ENCODE measurements at regions not wholly inside any gene's neighbourhood (a gene's known extent, or its start where the extent isn't known, plus 50 kb on each side); places are given as distances from the start of the nearest gene placed in this dataset.

DNA sequence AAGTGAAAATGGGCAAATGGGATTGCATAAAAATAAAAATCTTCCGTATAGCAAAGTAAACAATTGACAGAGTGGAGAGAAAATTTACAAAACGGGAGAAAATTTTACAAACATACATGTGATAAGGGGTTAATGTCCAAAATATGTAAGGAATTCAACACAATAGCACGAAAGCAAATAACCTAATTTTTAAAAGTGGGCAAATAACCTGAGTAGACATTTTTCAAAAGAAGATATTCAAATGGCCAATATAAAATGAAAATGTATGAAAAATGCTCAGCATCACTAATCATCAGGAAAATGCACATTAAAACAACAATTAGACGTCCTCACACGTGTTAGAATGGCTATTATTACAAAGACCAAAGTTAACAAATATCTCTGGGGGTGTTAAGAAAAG lies 441.5 kb downstream of the HTR1B start:
- DNase-seq (ENCODE audit: low spot score), result no peak
- no peak overlapping the region for H3K4me3 ChIP-seq
- H3K27ac ChIP-seq, result no peak overlapping the region
- no peak for ATAC-seq (ENCODE audit: insufficient number of reproducible peaks, low FRiP score, low read depth)
- peaks cover 0 to 4% of the 10 kb centered on the region in 2 donors for H3K4me1 ChIP-seq (ENCODE audit: control insufficient read depth in 1 of 2, low read depth in 2 of 2)
- TF ChIP-seq, protein P1, sequence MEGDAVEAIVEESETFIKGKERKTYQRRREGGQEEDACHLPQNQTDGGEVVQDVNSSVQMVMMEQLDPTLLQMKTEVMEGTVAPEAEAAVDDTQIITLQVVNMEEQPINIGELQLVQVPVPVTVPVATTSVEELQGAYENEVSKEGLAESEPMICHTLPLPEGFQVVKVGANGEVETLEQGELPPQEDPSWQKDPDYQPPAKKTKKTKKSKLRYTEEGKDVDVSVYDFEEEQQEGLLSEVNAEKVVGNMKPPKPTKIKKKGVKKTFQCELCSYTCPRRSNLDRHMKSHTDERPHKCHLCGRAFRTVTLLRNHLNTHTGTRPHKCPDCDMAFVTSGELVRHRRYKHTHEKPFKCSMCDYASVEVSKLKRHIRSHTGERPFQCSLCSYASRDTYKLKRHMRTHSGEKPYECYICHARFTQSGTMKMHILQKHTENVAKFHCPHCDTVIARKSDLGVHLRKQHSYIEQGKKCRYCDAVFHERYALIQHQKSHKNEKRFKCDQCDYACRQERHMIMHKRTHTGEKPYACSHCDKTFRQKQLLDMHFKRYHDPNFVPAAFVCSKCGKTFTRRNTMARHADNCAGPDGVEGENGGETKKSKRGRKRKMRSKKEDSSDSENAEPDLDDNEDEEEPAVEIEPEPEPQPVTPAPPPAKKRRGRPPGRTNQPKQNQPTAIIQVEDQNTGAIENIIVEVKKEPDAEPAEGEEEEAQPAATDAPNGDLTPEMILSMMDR (IDR thresholded peaks at IDR 0.05), result no peak
- H3K27me3 ChIP-seq (replicated peaks; ENCODE audit: insufficient read depth), result no peaks in the 10 kb centered on the region
- H3K36me3 ChIP-seq, result no peaks in the 10 kb centered on the region
- no peaks in the 10 kb centered on the region for H3K9me3 ChIP-seq

DNA sequence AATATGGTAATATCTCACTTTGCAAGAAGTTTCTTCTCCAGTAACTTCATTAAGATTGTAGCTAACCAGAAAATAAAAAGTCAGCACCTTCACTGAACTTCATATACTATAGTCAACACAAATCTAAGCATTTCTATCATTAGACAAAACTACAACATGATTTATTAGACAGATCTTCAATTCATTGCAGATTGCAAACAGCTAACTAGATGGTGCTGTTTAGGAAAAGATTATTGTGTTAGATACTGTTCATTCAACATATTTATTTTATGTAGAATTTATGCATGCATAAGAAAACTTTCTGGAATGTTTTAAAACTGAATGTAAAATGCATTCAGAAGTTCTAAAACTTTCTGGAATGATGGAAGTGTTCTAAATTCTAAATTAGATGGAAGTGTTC lies 442.1 kb downstream of the HTR1B start:
- TF ChIP-seq, protein P1 (IDR thresholded peaks at IDR 0.05), result no peak
- H3K27ac ChIP-seq, result no peak overlapping the region
- DNase-seq (ENCODE audit: low spot score) (no peak), ATAC-seq (ENCODE audit: insufficient number of reproducible peaks, low FRiP score, low read depth) (no peak)
- H3K4me1 ChIP-seq (ENCODE audit: control insufficient read depth in 1 of 2, low read depth in 2 of 2), result peaks cover 0 to 4% of the 10 kb centered on the region in 2 donors
- H3K4me3 ChIP-seq, result no peak overlapping the region
- no peaks in the 10 kb centered on the region for H3K27me3 ChIP-seq (replicated peaks; ENCODE audit: insufficient read depth)
- no peaks in the 10 kb centered on the region for H3K36me3 ChIP-seq
- no peaks in the 10 kb centered on the region for H3K9me3 ChIP-seq

DNA sequence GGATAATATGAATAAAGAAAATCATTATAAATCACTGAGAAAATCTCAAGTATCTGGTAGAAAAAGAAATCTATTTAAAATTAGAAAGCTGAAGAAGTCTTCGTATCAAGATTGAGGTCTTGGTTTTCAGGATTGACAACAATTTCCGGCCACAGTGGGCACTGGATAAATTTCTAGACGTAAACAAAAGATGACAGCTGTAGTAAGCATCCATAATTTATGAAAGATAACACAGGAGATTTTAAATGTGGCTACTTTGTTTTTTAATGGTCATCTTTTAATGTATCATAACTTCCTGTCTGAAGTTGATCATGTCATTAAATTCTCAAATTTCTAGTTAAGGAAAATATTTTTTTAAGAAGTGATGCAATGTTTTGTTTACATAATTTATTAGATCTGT lies 444.2 kb downstream of the HTR1B start:
- Histone ChIP-seq H3K36me3 (no peaks in the 10 kb centered on the region), H3K27ac (no peak overlapping the region), H3K27me3 (replicated peaks; ENCODE audit: insufficient read depth) (no peaks in the 10 kb centered on the region), H3K9me3 (no peaks in the 10 kb centered on the region), H3K4me1 (ENCODE audit: control insufficient read depth in 1 of 2, low read depth in 2 of 2) (peaks cover 0 to 10% of the 10 kb centered on the region in 2 donors), H3K4me3 (no peak overlapping the region)
- TF ChIP-seq, protein P1 (IDR thresholded peaks at IDR 0.05), result no peak
- ATAC-seq (ENCODE audit: insufficient number of reproducible peaks, low FRiP score, low read depth), result no peak
- no peak for DNase-seq (ENCODE audit: low spot score)

DNA sequence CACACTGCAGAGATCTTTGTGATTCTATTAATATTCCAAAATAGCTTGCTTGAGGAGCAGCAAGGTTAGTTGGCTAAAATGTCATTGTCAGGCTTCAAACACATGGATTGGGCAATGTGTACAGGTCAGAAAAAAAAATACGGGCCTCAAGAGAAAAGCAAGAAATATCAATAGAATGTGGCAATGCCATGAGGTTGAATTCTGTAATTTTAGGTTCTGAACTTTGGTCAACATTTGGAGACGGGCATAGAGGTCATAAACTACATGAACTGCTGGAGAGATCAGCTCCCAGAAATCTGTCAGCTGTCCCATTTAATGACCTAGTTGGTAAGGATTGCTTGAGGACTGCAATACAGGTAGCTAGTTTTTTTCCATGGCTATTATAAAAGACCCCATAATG lies 445.8 kb downstream of the HTR1B start:
- no peak overlapping the region for H3K27ac ChIP-seq
- H3K36me3 ChIP-seq, result no peaks in the 10 kb centered on the region
- TF ChIP-seq, protein P1 (IDR thresholded peaks at IDR 0.05), result no peak
- DNase-seq (ENCODE audit: low spot score) (no peak), ATAC-seq (ENCODE audit: insufficient number of reproducible peaks, low FRiP score, low read depth) (no peak)
- peaks cover 0 to 10% of the 10 kb centered on the region in 2 donors for H3K4me1 ChIP-seq (ENCODE audit: control insufficient read depth in 1 of 2, low read depth in 2 of 2)
- H3K4me3 ChIP-seq, result no peak overlapping the region
- no peaks in the 10 kb centered on the region for H3K9me3 ChIP-seq
- H3K27me3 ChIP-seq (replicated peaks; ENCODE audit: insufficient read depth), result no peaks in the 10 kb centered on the region

DNA sequence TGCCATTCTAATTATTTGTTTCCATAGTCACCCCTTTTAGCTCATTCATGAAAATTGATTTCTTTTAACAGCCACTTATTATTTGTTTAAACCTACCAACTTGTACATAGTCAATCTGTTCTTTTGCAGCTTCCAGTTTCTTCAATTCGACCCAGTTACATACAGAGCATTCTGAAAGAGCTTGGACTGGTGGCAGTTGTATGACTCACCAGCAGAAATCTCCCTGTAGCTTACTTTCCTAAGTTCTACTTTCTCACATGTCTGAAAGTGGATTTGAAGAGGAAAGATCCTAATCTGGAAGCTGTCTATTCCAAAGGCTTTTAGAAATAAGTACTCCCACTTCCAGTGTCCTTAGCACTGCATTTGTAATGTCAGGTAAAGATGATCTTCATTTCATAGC lies 447.9 kb downstream of the HTR1B start:
- H3K9me3 ChIP-seq, result peaks cover 3% of the 10 kb centered on the region
- TF ChIP-seq, protein P1 (IDR thresholded peaks at IDR 0.05), result no peak
- peaks cover 0 to 6% of the 10 kb centered on the region in 2 donors for H3K4me1 ChIP-seq (ENCODE audit: control insufficient read depth in 1 of 2, low read depth in 2 of 2)
- H3K27ac ChIP-seq, result peak overlapping the region in 1 of 2 donors; percentile 25
- ATAC-seq (ENCODE audit: insufficient number of reproducible peaks, low FRiP score, low read depth), result no peak
- peak overlapping the region; percentile 5 for H3K4me3 ChIP-seq
- DNase-seq (ENCODE audit: low spot score), result no peak
- H3K27me3 ChIP-seq (replicated peaks; ENCODE audit: insufficient read depth), result no peaks in the 10 kb centered on the region
- H3K36me3 ChIP-seq, result no peaks in the 10 kb centered on the region

All from thoracic aorta (tissue), 2 donors.